NOMO-1 (cell line): ENCODE measurements at regions not wholly inside any gene's neighbourhood (a gene's known extent, or its start where the extent isn't known, plus 50 kb on each side); places are given as distances from the start of the nearest gene placed in this dataset.
"Not testable (repeated sequence)": the region's sequence is repeated elsewhere in the genome, so short reads cannot be mapped to it uniquely, and the experiment has no call there.

Experiments
- DNase-seq, 2 experiments: peaks; one replicate each; lab custom pipeline; 2025; ENCODE audit not compliant: unreplicated experiment in 2 of 2; lab: John Stamatoyannopoulos, UW

DNA sequence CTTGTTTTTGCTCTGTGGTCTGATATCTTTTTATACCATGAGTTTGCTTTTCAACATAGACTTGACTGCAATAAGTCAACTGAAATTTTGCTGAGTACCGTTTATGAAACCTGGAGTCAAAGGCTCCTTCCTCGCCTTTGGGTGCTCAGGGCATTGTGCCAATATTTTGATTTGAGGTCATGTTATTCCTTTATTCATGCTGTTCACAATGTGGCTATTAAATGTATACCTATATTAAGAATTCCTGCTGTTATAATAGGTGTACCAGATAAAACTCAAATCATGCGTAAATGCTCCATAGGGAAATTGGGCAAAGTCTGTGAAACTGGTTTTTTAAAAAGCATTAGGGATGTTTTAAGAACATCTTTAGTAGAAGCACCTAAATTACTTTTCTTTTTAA, 334.0 kb upstream of the NUDT12 start:
- no peak for DNase-seq

DNA sequence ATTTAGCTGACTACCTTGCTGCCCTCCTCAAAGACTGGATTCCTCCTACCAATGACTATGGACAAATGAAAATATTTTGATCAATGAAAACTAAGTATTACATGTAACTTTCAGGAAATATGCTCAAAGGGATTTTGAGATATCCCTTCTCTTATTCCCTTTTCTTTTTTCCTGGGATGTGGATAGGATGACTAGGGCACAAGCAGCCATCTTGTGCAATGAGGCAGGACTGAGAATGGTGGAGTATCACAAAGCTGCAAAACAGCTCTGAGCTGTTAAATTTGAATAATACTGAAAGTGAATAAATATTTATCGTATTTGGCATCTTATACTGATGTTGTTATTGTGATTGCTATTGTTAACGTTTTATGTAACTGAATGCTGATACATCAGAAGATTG, 333.1 kb upstream of the NUDT12 start:
- DNase-seq, result no peak

- no peak for DNase-seq
Measured at GRCh38 chr5:103894882-103895281, 332.3 kb upstream of the NUDT12 start.

- no peak for DNase-seq
Measured at GRCh38 chr5:103891151-103891550, 328.6 kb upstream of the NUDT12 start.

GRCh38 chr5:103890313-103890712, 327.7 kb upstream of the NUDT12 start:
- no peak for DNase-seq

GRCh38 chr5:103889500-103890209, 327.1 kb upstream of the NUDT12 start:
- DNase-seq, result no peak

DNA sequence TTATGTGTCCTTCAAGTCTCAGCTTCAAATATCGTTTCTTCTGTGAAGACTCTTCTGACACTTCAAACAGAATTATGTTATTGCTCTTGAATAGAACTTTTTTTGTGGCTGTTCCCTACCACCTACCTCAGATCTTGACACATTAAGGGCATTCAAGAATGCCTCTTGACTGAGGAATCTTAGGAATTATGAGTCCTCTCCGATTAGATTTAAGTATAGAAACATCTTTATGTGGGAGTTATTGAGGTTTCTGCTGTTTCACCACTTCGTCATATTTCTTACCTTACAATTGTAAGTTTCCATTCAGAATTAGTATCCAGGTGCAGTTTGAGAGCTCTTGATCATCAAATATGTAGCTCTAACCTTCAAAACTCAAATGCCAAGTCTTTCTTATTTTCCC, 324.2 kb upstream of the NUDT12 start:
- DNase-seq, result no peak

GRCh38 chr5:103883143-103883542, 320.6 kb upstream of the NUDT12 start:
- DNase-seq, result no peak

DNA sequence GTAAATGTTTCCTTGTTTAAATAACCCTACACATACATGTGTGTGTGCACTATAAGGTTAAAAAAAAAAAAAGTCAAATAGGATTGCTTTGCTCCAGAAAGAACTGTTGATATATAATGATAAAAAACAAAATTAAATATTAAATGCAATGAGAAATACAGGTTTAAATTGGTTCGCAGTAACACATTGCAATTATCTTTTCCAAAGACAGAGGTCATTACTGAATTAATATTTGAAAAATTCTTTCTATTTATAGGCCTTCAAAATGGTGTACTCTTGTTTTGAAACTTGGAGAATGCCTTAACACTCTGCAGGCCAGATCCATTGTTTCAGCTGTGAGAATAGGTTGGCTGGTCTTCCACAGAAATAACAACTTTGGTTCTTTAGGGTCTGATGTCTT, 319.0 kb upstream of the NUDT12 start:
- no peak for DNase-seq

- no peak for DNase-seq
Measured at GRCh38 chr5:103867857-103868598, 305.4 kb upstream of the NUDT12 start.

GRCh38 chr5:103866169-103866568, 303.6 kb upstream of the NUDT12 start:
- no peak for DNase-seq

GRCh38 chr5:103862398-103862797, 299.8 kb upstream of the NUDT12 start:
- DNase-seq, result no peak

GRCh38 chr5:103860327-103860726, 297.7 kb upstream of the NUDT12 start:
- DNase-seq, result no peak

DNA sequence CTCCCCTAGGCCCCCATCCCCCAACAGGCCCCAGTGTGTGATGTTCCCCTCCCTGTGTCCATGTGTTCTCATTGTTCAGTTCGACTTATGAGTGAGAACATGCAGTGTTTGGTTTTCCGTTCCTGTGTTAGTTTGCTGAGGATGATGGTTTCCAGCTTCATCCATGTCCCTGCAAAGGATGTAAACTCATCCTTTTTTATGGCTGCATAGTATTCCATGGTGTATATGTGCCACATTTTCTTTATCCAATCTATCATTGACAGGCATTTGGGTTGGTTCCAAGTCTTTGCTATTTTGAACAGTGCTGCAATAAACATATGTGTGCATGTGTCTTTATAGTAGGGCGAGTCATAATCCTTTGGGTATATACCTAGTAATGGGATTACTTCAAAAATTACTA, 295.8 kb upstream of the NUDT12 start:
- DNase-seq, result not testable (repeated sequence)

GRCh38 chr5:103851091-103851490, 288.5 kb upstream of the NUDT12 start:
- no peak for DNase-seq

GRCh38 chr5:103849934-103850333, 287.3 kb upstream of the NUDT12 start:
- DNase-seq, result no peak

DNA sequence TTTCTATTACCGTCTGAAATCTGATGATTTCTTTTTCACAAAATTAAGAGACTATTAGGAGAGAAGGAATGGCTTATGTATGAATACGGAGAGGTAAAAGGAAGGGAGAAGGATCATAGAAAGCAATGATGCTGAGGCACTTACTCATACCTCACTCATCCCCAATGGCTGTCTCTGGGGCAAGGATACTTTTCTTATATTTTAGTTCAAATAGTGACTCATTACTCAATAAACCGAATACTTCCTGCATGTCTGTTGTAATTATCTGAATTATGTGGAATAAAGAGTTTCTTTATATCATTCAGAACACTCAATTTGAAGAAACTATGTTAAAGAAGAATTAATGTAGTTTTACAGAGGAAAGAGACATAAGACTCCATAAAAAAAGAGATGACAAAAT, 284.5 kb upstream of the NUDT12 start:
- no peak for DNase-seq

DNA sequence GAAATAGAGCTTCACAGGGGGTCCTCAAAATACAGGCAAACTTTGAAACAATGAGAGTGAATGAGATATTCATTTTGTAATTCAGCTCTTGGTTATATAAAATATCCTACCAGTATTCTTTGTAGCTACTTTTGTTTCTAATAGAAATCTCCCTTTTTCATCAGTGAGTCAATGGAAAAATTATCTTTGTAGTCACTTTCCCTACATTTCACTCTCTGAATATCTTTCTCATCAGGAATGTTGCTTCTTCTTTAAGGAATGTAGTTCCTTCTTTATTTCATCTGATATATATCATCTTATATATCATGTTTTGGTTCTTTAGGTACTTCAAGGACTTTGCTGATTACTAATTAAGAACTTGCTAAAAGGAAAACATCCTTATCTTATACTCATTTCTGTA, 280.3 kb upstream of the NUDT12 start:
- no peak for DNase-seq

GRCh38 chr5:103840600-103840999, 278.0 kb upstream of the NUDT12 start:
- no peak for DNase-seq

- no peak for DNase-seq
Measured at GRCh38 chr5:103834216-103834615, 271.6 kb upstream of the NUDT12 start.

GRCh38 chr5:103829585-103829984, 267.0 kb upstream of the NUDT12 start:
- no peak for DNase-seq

DNA sequence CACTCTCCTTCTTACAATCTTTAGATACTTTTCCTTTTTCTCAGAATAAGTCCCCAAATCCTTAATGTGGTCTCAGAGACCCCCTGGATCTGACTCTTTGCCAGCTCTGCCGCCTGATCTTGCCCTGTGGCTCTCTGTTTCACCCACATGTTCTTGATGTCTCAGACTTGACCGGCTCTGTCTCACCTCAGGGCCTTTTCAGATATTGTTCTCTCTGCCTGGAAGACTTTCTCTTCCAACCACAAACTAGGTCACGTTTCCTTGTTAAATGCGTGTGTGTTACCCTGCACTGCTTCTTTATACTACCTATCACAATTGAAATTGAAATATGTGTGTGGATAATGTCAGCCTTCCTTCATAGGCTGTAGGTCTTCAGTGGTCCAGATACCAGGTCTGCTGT, 265.4 kb upstream of the NUDT12 start:
- no peak for DNase-seq
